B cell (primary cell): ENCODE measurements at regions not wholly inside any gene's neighbourhood (a gene's known extent, or its start where the extent isn't known, plus 50 kb on each side); places are given as distances from the start of the nearest gene placed in this dataset.

ENCODE experiments used
- EZH2 ChIP-seq: IDR thresholded peaks from 2 replicates; pipeline ENCODE4 v1.6.1; 2012; ENCODE audit warnings: borderline replicate concordance, low read depth, mild to moderate bottlenecking, moderate library complexity, low read length; ENCODE audit not compliant: insufficient read depth, poor library complexity, severe bottlenecking
- TF ChIP-seq, protein P1 (sequence below): fragments of 200-600 bp; IDR thresholded peaks from one replicate; pipeline ENCODE4 v1.8.0; 2022; ENCODE audit warnings: antibody characterized with exemption, mild to moderate bottlenecking

DNA sequence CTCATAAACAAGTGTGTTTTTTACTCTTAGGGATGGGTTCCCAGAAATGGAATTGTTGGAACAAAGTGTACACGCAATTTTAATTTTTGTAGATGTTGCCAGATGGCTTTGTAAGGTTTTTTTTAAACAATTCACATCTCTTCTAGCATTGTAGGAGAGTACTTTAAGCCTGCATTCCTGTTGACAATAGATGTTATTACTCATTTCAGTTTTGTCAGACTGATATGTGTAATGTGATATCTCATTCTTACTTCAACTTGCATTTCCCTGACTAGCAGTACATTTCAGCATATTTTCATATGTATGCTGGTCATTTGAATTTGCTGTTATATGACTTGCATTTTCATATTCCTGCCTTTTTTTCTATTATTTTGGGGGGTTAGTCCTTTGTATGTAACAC, 186.6 kb upstream of the SLITRK6 start:
- TF ChIP-seq, protein P1, sequence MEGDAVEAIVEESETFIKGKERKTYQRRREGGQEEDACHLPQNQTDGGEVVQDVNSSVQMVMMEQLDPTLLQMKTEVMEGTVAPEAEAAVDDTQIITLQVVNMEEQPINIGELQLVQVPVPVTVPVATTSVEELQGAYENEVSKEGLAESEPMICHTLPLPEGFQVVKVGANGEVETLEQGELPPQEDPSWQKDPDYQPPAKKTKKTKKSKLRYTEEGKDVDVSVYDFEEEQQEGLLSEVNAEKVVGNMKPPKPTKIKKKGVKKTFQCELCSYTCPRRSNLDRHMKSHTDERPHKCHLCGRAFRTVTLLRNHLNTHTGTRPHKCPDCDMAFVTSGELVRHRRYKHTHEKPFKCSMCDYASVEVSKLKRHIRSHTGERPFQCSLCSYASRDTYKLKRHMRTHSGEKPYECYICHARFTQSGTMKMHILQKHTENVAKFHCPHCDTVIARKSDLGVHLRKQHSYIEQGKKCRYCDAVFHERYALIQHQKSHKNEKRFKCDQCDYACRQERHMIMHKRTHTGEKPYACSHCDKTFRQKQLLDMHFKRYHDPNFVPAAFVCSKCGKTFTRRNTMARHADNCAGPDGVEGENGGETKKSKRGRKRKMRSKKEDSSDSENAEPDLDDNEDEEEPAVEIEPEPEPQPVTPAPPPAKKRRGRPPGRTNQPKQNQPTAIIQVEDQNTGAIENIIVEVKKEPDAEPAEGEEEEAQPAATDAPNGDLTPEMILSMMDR, result no peak
- no peak for TF ChIP-seq EZH2
